ENCODE measurements at regions not wholly inside any gene's neighbourhood (a gene's known extent, or its start where the extent isn't known, plus 50 kb on each side); places are given as distances from the start of the nearest gene placed in this dataset.

- H2AFZ ChIP-seq (ENCODE audit: low read length): no peak overlapping the region
- H3K27me3 ChIP-seq (ENCODE audit: insufficient read depth, low read length): peaks cover 13% of the 10 kb centered on the region
- no peaks in the 10 kb centered on the region for H3K4me1 ChIP-seq (ENCODE audit: insufficient read depth, low read length)
- no peaks in the 10 kb centered on the region for H3K79me2 ChIP-seq (ENCODE audit: insufficient read depth, low read length)
- DNase-seq (ENCODE audit: insufficient read length, low spot score, missing footprints): peak; percentile 81
- no peaks in the 10 kb centered on the region for H4K20me1 ChIP-seq (ENCODE audit: insufficient read depth, low read length)
- no peak overlapping the region for H3K27ac ChIP-seq (ENCODE audit: low read depth, low read length)
- H3K36me3 ChIP-seq (ENCODE audit: insufficient read depth, low read length): no peaks in the 10 kb centered on the region
- H3K9me3 ChIP-seq (ENCODE audit: low read depth, low read length): no peaks in the 10 kb centered on the region
- H3K4me3 ChIP-seq (ENCODE audit: insufficient read depth, low read length): no peak overlapping the region
- no peak overlapping the region for H3K4me2 ChIP-seq (ENCODE audit: insufficient read depth, low read length)
- peak; percentile 96 for TF ChIP-seq CTCF (IDR thresholded peaks at IDR 0.05; ENCODE audit: extremely low read depth, low read depth, low read length)
These were observed 56.1 kb upstream of the SLC35G4 start for GRCh38 chr18:11553098-11553940.

GRCh38 chr18:11548916-11549551 is 60.4 kb upstream of the SLC35G4 start:
- H4K20me1 ChIP-seq (ENCODE audit: insufficient read depth, low read length): no peaks in the 10 kb centered on the region
- TF ChIP-seq CTCF (IDR thresholded peaks at IDR 0.05; ENCODE audit: extremely low read depth, low read depth, low read length): no peak
- peaks cover 3% of the 10 kb centered on the region for H3K9me3 ChIP-seq (ENCODE audit: low read depth, low read length)
- no peaks in the 10 kb centered on the region for H3K4me1 ChIP-seq (ENCODE audit: insufficient read depth, low read length)
- H3K36me3 ChIP-seq (ENCODE audit: insufficient read depth, low read length): no peaks in the 10 kb centered on the region
- no peak overlapping the region for H3K4me2 ChIP-seq (ENCODE audit: insufficient read depth, low read length)
- H3K27me3 ChIP-seq (ENCODE audit: insufficient read depth, low read length): peaks cover 7% of the 10 kb centered on the region
- H2AFZ ChIP-seq (ENCODE audit: low read length): no peak overlapping the region
- H3K79me2 ChIP-seq (ENCODE audit: insufficient read depth, low read length): no peaks in the 10 kb centered on the region
- no peak overlapping the region for H3K27ac ChIP-seq (ENCODE audit: low read depth, low read length)
- no peak for DNase-seq (ENCODE audit: insufficient read length, low spot score, missing footprints)
- H3K4me3 ChIP-seq (ENCODE audit: insufficient read depth, low read length): no peak overlapping the region

GRCh38 chr18:11548396-11548795 is 61.0 kb upstream of the SLC35G4 start:
- no peak for DNase-seq (ENCODE audit: insufficient read length, low spot score, missing footprints)
- Histone ChIP-seq H3K27me3 (ENCODE audit: insufficient read depth, low read length) (peaks cover 7% of the 10 kb centered on the region), H2AFZ (ENCODE audit: low read length) (no peak overlapping the region), H3K4me3 (ENCODE audit: insufficient read depth, low read length) (no peak overlapping the region), H4K20me1 (ENCODE audit: insufficient read depth, low read length) (no peaks in the 10 kb centered on the region), H3K27ac (ENCODE audit: low read depth, low read length) (no peak overlapping the region), H3K79me2 (ENCODE audit: insufficient read depth, low read length) (no peaks in the 10 kb centered on the region), H3K4me2 (ENCODE audit: insufficient read depth, low read length) (no peak overlapping the region), H3K36me3 (ENCODE audit: insufficient read depth, low read length) (no peaks in the 10 kb centered on the region), H3K4me1 (ENCODE audit: insufficient read depth, low read length) (no peaks in the 10 kb centered on the region), H3K9me3 (ENCODE audit: low read depth, low read length) (peaks cover 4% of the 10 kb centered on the region)
- TF ChIP-seq CTCF (IDR thresholded peaks at IDR 0.05; ENCODE audit: extremely low read depth, low read depth, low read length): no peak

DNA sequence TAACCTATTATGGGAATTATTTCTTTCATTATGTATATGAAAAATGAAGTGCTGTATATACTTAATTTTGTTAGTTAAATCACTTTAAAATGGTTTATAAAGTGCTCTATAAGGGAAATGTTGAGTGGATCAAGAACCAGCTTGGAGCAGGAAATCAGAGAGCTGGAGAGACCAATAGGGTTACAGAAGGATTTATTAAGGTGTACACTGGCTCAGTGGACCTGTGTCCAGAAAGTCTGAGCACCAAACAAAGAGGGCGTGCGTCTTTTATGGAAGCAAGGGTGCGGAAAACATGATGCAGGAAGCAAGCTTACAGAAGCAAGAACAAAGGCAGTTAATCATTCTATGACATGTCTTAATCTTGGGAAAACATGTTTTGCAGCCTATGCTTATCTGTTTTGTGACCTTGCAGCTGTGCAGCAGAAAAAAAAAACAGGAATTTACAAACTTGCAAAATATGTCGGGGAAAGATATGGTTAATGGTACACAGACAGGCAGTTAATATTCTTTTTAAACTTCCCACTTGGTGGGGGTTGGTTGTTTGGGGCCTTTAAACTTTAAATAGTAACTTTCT is 65.2 kb upstream of the SLC35G4 start:
- H2AFZ ChIP-seq (ENCODE audit: low read length): no peak overlapping the region
- H3K4me3 ChIP-seq (ENCODE audit: insufficient read depth, low read length): no peak overlapping the region
- TF ChIP-seq CTCF (IDR thresholded peaks at IDR 0.05; ENCODE audit: extremely low read depth, low read depth, low read length): no peak
- H3K27me3 ChIP-seq (ENCODE audit: insufficient read depth, low read length): peaks cover 4% of the 10 kb centered on the region
- peaks cover 4% of the 10 kb centered on the region for H3K9me3 ChIP-seq (ENCODE audit: low read depth, low read length)
- H3K4me1 ChIP-seq (ENCODE audit: insufficient read depth, low read length): no peaks in the 10 kb centered on the region
- H3K79me2 ChIP-seq (ENCODE audit: insufficient read depth, low read length): no peaks in the 10 kb centered on the region
- no peaks in the 10 kb centered on the region for H3K36me3 ChIP-seq (ENCODE audit: insufficient read depth, low read length)
- no peak overlapping the region for H3K27ac ChIP-seq (ENCODE audit: low read depth, low read length)
- DNase-seq (ENCODE audit: insufficient read length, low spot score, missing footprints): no peak
- H3K4me2 ChIP-seq (ENCODE audit: insufficient read depth, low read length): no peak overlapping the region
- no peaks in the 10 kb centered on the region for H4K20me1 ChIP-seq (ENCODE audit: insufficient read depth, low read length)

Measured in osteoblast (primary cell).